Esophagus squamous epithelium (tissue), 5 donors: ENCODE measurements at regions not wholly inside any gene's neighbourhood (a gene's known extent, or its start where the extent isn't known, plus 50 kb on each side); places are given as distances from the start of the nearest gene placed in this dataset.

Experiments used
- DNase-seq: peaks from one replicate; lab custom pipeline; 2025; lab: John Stamatoyannopoulos, UW
- H3K27ac ChIP-seq, 4 donors: fragments of 200-600 bp; sonication (generic); one replicate each; pipeline ENCODE4 v1.5.1; 2016 to 2019; ENCODE audit warnings: mild to moderate bottlenecking in 1 of 4
- H3K27me3 ChIP-seq, 4 donors: fragments of 200-600 bp; sonication (generic); 1 replicate in 3 of 4; 2 replicates in 1 of 4; pipeline versions ENCODE4 v1.5.1 to v1.6.0; 2017 to 2021; ENCODE audit warnings: antibody characterized with exemption in 1 of 4
- H3K36me3 ChIP-seq, 3 donors: fragments of 200-600 bp; sonication (generic); one replicate each; pipeline ENCODE4 v1.5.1; 2016 to 2019
- H3K4me1 ChIP-seq, 3 donors: fragments of 200-600 bp; sonication (generic); one replicate each; pipeline ENCODE4 v1.5.1; 2017 to 2019
- H3K4me3 ChIP-seq, 4 donors: fragments of 200-600 bp; sonication (generic); 1 replicate in 3 of 4; 2 replicates in 1 of 4; pipeline ENCODE4 v1.5.1; 2016 to 2019; ENCODE audit warnings: mild to moderate bottlenecking in 2 of 4, moderate library complexity in 1 of 4
- H3K9me3 ChIP-seq, 3 donors: fragments of 200-600 bp; sonication (generic); one replicate each; pipeline ENCODE4 v1.5.1; 2016 to 2019
- CTCF ChIP-seq, 6 experiments: fragments of 450-650 bp in 4 of 6; fragments of 200-600 bp in 2 of 6; sonication (generic) in 2 of 6; IDR thresholded peaks; one replicate each; pipeline ENCODE4 v1.5.1; 2016 to 2019; ENCODE audit warnings: antibody characterized with exemption in 6 of 6, mild to moderate bottlenecking in 4 of 6, moderate library complexity in 4 of 6
- POLR2A ChIP-seq, 4 donors: fragments of 450-650 bp; IDR thresholded peaks; one replicate each; pipeline ENCODE4 v1.6.1; 2017; ENCODE audit warnings: antibody characterized with exemption in 4 of 4, mild to moderate bottlenecking in 4 of 4, moderate library complexity in 3 of 4
- WGBS, 2 donors: methylation state at CpG; one replicate each; pipeline ENCODE4 v1.1.5; 2018; 5-methylcytosine and 5-hydroxymethylcytosine counted together
- intact Hi-C: fragments of 100-400 bp; cut with DNase I; formaldehyde crosslinking; loops from one replicate; pipeline ENCODE4 v1.15.0; 2022
- donor health status: DM: yes; HTN: yes; CAD: no.

GRCh38 chr15:70219256-70219895 lies 121.7 kb upstream of the TLE3 start:
- H3K27me3 ChIP-seq = no peaks in the 10 kb centered on the region
- no peaks in the 10 kb centered on the region for H3K4me1 ChIP-seq
- H3K9me3 ChIP-seq = no peaks in the 10 kb centered on the region
- H3K4me3 ChIP-seq = no peak overlapping the region
- no peaks in the 10 kb centered on the region for H3K36me3 ChIP-seq
- TF ChIP-seq CTCF (IDR thresholded peaks at IDR 0.05) (no peak), POLR2A (IDR thresholded peaks at IDR 0.05) (no peak)
- DNase-seq = no peak
- intact Hi-C loops = no loop called here
- 89 to 92% methylated on average over 5 of the region's 8 CpGs for WGBS, 2 donors
- H3K27ac ChIP-seq = no peak overlapping the region

- peaks cover 0 to 4% (median 0%) of the 10 kb centered on the region in 3 donors for H3K4me1 ChIP-seq
- DNase-seq = no peak
- 84 to 85% methylated on average over 7 of the region's 7 CpGs for WGBS, 2 donors
- H3K27me3 ChIP-seq = peaks cover 0 to 10% (median 0%) of the 10 kb centered on the region in 4 donors
- no peak for TF ChIP-seq POLR2A (IDR thresholded peaks at IDR 0.05)
- TF ChIP-seq CTCF (IDR thresholded peaks at IDR 0.05) = no peak
- no peak overlapping the region for H3K27ac ChIP-seq
- intact Hi-C loops = no loop called here
- no peaks in the 10 kb centered on the region for H3K9me3 ChIP-seq
- H3K4me3 ChIP-seq = no peak overlapping the region
- H3K36me3 ChIP-seq = no peaks in the 10 kb centered on the region
Observed at GRCh38 chr15:70217226-70218160, 119.8 kb upstream of the TLE3 start.

GRCh38 chr15:70215951-70216350 lies 118.2 kb upstream of the TLE3 start:
- Histone ChIP-seq H3K27me3 (peaks cover 0 to 17% (median 0%) of the 10 kb centered on the region in 4 donors), H3K4me3 (no peak overlapping the region), H3K27ac (no peak overlapping the region), H3K9me3 (no peaks in the 10 kb centered on the region), H3K36me3 (no peaks in the 10 kb centered on the region), H3K4me1 (peaks cover 0 to 10% (median 0%) of the 10 kb centered on the region in 3 donors)
- intact Hi-C loops = no loop called here
- DNase-seq = no peak
- WGBS, 2 donors = 77 to 96% methylated on average over 5 of the region's 5 CpGs
- TF ChIP-seq CTCF (IDR thresholded peaks at IDR 0.05) (no peak), POLR2A (IDR thresholded peaks at IDR 0.05) (no peak)

- TF ChIP-seq CTCF (IDR thresholded peaks at IDR 0.05) (no peak), POLR2A (IDR thresholded peaks at IDR 0.05) (no peak)
- Histone ChIP-seq H3K27ac (no peak overlapping the region), H3K36me3 (no peaks in the 10 kb centered on the region), H3K27me3 (peaks cover 0 to 17% (median 0%) of the 10 kb centered on the region in 4 donors), H3K4me1 (peaks cover 0 to 10% (median 0%) of the 10 kb centered on the region in 3 donors), H3K9me3 (no peaks in the 10 kb centered on the region), H3K4me3 (no peak overlapping the region)
- DNase-seq = no peak
- intact Hi-C loops = no loop called here
- no CpG with 5 or more reads among the region's 7 CpGs for WGBS, 2 donors
Observed at GRCh38 chr15:70214941-70215635, 117.4 kb upstream of the TLE3 start.
